Occipital lobe (tissue), 1 donor: ENCODE measurements at regions not wholly inside any gene's neighbourhood (a gene's known extent, or its start where the extent isn't known, plus 50 kb on each side); places are given as distances from the start of the nearest gene placed in this dataset.
"Not testable (repeated sequence)": the region's sequence is repeated elsewhere in the genome, so short reads cannot be mapped to it uniquely, and the experiment has no call there.

Experiments
- DNase-seq: peaks from one replicate; lab custom pipeline; 2025; lab: John Stamatoyannopoulos, UW

DNA sequence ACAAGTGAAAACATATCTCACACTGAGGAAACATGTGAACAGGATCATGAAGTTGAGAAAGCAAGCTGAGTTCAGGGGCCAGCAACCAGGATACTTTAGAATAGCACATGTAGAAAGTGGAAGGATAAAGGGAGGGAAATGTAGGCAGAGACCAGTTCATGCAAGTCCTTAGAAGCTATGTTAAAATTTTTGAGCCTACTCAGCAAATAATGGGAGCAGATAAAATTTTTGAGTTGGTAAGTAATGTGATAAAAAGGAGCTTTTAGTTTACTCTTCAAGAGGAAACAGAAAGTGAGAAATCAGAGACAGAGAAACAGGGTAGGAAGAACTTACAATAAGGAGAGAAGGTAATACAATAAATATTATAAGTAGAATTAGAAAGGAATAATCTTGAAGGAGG, 105.6 kb upstream of the ZBTB20 start:
- no peak for DNase-seq

DNA sequence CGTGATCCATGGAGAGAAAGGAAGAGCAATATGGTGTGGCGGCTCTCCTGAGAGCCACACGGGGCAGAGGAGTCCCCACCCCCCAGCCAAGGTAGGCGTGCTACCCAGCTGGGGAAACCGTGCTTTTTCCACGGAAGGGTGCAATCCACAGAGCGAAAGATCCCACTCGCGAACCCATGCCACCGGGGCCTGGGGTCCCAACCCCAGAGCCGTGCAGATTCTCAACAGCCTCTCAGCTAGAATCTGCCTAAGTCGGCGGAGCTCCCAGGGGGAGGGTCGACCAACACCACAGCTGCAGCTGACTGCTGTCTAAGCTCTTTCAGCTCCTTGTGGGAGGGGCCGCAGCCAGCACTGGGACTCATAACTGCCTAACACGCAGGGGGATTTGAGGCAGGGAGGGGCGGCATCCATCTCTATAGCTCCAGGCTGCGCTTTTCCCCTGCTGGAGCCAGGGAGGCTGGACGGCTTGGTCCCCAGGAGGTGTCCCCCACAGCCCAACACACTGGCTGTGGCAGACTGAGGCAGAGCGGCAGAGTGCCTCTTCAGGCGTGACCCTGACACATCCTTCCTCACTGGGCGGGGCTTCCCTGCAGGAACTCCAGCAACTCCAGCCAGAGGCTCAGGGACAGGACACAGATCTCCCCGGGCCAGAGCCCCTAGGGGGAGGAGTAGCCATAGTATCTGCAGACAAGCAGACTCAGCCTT, 107.6 kb upstream of the ZBTB20 start:
- DNase-seq: no peak

DNA sequence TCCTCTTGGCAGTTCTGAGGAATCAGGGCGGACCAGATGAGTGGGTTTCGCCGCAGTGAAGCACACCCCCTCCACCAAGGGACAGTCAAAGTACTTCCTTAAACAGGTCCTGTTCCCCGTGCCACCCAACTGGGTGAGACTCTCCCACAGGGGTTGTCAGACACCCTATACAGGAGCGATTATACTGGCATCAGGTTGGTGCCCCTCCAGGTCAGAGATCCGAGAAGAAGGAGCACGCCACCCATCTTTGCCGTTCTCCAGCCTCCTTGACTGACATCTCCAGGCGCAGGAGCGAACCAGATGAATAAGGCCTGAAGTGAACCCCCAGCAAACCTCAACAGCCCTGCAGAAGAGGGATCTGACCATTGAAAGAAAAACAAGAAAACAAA, 108.1 kb upstream of the ZBTB20 start:
- DNase-seq: no peak

DNA sequence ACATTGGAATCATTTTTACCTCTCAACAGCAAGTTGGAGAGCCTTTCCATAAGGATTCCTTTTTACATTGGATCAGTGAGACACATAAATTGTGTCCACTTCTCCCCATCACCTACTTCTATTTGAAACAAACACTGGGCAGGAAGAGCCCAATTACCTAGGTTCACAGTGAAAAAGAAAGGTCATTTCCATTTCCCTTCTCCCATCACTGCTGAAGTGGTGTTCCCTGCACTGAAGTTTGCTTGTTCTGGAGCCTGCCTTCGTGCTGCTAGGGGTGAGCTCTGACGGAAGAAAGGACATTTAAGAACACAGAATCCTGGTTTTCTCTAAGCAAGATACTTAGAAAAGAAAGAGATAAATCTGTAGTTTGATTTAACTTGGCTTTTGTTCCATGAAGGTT, 123.8 kb upstream of the ZBTB20 start:
- DNase-seq: no peak

DNA sequence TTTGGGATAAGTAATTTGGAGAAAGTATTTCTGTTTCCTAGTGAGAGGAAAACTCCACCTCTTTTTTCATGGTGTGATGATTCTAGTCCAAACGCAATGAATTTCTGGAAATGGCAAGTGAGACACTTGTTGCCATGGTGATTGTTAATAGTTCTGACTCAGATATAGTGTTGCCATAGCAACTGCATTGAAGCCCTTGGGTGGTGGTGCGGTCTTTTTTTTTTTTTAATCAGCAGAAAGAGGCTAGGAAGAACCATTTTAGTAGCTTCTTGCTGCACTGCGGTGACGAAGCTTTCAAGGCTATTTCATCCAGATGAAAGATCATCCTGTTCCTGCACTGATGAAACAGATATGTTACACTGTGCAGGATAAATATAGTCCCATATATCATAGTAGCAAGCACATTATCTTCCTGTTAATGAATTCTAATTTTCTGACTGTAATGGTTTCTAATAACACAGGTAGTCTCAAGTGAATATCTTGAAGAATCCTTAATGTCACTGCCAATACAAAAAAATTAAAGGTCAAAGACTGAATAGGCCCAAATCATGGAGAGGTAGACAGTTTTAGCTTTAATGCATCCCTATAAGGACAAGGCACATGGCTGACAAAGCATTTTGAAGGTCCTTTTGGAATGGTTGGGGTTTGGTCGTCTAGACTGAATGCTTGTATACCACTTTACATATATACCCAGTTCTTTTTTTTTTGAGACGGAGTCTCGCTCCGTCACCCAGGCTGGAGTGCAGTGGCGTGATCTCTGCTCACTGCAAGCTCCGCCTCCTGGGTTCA, 125.1 kb upstream of the ZBTB20 start:
- no peak for DNase-seq

DNA sequence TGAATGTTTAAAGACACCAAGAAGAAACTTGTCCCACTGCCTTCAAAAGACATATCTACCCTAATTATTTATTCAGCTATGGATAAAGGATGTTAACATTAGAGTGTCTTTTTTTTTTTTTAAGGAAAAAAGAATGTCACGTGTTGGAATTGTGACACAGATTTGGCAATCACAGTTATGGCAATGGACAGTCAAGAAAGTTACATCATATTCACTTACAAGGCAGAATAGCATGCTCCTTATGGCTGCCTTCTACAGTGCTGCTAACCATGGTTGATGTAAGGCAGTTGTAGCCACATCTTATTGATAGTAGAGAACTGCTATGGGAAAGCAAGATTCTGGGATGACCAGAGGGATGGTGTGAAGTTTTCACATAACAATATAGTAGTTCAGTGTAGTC, 128.8 kb upstream of the ZBTB20 start:
- DNase-seq: no peak

DNA sequence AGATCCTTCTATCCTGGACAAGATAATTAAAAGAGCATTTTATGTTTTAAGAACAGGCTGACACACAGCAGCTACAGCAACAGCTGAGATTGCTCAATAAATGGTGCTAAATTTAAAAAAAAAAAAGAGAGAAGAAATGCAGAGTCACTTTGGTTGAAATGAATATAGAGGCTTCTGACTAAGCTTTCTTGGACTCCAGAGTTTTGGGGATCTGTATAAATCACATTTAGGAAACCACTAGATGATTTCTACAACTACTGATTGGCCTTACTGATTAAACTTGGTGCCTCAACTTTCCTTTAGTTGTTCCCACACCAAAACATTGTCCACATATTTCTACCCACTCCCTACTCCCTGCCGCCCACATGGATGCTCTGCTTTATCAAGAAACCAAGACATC, 132.9 kb upstream of the ZBTB20 start:
- DNase-seq: no peak

DNA sequence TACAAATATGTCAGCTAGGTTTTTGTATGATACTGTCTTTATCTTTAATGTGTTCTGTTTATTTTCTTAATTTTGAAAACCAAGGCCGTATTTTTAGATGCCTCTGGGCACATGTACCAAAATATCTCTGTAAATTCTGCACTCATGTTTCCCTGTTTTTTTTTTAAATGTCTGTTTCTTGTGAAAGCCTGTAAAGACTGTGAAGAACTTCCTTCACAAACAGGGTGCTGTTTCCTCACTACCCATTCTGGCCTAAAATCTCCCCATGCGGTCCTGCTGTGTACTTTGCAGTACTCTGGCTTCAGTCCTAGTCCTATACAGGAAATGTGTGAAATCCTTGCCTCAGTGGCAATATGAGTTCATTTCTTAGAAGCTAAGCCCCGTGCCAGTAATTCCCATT, 133.4 kb upstream of the ZBTB20 start:
- no peak for DNase-seq

DNA sequence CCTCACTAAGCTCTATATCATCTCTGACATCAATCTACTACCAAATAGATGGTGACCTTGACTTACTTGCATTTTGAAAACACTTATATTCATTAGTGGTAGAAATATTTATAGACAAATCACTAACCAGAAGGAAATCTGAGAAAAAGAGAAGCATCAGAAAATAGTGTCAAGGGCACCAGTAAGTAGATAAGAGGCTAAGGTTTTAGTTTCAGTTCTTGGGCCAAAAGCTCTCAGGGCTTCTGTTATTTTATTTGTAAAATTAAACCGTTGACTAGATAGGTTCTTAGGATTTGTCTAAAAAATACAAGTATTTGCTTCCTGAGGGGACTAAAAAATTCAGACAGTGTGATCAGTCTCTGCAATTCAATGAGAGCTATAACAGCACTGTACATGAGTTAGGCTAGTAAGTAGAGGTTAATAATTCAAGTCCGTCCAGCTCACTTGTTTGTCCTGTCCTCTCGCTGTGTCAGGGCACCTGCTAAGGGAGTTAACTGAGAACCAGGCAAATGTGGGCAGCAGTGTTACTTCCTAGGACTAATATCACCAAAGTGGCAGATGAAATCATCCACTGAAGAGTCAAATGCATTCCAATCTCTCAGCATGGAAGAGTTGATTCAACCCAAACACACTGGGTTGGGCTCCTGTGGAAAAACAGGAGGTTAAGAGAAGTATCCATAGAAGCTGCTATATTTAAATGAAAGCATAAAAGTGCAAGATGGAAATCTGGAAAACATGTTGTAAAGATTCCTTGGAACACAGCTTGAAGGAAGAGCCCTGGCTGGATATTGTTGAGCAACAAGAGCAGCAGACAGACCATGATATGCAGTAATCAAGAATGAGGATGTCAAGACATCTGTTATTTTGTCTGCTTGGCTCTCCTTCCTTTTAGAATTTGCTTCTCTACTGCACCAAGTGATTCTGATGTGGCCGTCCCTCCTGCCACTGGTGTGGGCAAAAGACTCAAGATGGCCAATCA, 134.9 kb upstream of the ZBTB20 start:
- DNase-seq: no peak

DNA sequence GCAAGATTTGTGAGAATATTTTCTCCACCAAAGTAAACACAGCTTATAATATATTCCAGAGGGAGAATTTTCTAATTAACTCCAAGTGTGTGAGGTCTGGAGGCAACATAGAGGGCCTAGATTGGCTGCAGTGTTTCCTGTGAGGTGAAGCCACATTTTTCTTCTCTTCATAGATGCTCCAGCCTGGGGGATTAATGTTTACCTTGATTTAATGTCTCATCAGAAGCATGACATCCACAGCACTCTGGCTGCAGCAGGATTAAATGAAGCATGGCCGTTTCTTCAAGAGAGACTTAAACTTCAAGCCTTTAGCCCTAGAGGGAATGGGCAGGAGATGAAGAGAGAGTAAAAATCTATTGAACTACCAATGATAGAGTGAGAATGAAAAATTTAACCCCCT, 137.9 kb upstream of the ZBTB20 start:
- no peak for DNase-seq

DNA sequence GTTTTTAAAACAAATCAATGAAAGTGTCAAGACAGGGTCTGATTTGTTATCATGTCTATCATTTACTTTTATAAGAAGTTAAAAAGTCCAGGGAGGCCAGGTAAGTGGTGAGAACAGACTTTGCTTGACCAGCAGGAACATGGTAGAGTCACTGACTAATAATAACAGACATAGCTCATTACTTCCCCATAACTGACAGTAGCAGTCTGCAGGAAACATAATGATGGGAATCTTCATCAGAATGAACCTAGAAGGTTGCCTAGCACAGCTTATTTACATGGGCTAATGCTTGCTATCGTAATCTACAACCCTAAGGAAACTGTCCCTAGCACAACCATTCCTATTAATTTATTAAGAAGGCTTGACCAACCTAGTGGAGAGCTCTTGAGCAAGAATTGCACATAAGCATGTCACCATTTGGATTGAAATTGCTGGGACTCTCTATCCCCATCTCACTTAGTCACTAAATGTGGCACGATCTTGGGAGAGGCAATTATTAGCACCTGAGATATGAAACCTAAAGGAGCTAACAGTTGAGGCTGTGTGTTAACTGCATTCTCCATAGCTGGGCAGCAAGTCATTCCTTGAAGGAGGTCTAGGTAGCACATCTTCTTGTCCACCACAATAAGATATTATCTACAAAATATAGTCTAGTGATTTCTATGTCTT, 139.6 kb upstream of the ZBTB20 start:
- no peak for DNase-seq

DNA sequence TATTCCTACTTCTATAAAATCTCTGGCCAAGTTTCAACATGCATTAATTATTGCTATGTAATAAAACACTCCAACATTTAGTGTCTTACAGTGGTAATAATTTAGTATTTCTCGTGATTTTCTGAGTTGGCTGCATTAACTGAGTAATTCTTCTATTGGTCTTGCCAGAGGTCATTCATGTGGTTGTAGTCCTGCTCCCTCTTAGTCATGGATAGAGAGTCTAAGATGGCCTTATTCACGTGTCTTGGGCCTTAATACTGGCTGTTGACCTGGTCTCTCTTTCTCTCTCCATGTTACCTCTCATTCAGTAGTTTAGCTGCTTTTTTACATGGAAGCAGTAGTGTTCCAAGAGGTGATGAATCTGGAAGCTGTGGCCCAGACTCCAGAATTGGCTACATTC, 140.1 kb upstream of the ZBTB20 start:
- DNase-seq: no peak

DNA sequence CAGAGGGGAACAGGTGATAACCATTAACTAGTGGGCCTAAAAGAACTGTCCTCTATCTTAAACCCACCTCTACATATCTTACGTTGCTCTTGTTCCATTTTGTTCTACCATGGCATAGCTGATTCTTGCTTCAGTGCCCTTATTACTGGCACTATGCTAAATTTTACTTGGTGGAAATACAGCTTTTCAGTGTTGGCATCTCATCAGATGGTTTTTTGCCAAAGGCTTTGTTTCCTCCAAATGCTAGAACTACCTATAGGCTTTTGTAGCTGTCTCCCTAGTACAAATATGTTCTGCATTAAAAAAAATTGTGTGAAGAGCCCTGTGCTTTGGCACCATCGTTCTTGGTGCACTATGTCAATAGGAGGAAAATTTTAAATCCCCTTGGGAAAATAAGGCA, 145.0 kb upstream of the ZBTB20 start:
- DNase-seq: no peak

DNA sequence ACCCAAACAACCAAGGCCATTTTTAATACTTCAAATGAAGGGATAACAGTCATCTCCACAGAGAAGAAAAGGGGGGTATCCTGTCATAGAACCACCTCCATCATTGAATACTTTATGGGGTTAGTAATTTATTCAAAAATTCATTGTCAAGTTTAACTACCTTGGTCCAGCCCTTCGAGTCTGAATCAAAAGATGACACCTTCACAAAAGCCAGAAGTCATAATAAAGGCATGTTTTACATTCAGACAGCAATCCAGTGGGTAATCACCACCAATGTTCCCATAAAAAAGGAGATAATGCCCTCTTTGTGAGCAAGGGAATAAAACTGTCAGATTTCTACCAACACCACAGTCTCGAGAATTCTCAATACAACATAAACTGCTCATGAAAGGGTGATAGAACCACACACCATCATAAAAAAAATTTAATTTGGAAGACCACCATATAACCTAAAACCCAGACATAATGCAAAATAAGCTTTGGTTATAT, 145.6 kb upstream of the ZBTB20 start:
- DNase-seq: no peak

DNA sequence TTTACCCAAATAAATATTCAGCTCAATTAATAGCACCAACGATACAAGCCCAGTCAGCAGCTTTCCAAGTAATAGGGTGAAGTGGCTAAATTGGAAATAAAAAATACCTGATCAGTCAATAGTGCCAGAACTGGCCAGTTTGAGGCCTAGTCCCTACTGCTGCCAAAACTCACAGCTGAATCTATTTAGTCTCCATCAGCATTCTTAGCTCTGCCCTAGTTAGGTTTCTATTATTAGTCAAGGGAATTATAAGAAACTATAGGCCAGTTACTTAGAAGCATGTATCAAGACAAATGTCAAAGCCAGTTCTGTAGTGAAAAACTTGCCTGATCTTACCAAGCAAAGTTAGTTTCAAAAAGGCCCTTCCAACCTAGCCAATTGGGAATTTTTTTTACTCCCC, 146.2 kb upstream of the ZBTB20 start:
- no peak for DNase-seq

DNA sequence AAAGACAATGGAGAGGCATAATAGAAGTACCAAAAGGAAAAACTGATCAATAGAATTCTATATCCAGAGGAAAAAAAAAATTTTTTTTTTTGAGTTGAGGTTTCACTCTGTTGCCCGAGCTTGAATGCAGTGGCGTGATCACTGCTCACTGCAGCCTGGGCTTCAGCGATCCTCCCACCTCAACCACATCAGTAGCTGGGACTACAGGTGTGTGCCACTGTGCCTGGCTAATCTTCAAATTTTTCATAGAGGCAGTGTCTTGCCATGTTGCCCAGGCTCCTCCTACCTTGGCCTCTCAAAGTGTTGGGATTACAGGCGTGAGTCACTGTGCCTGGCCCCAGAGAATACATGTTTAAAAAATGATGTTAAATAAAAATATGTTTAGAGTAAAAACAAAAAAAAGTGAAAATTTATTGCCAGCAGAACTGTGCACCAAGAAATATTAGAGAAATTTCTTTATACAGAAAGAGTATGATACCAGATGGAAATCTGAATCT, 154.3 kb upstream of the ZBTB20 start:
- no peak for DNase-seq

DNA sequence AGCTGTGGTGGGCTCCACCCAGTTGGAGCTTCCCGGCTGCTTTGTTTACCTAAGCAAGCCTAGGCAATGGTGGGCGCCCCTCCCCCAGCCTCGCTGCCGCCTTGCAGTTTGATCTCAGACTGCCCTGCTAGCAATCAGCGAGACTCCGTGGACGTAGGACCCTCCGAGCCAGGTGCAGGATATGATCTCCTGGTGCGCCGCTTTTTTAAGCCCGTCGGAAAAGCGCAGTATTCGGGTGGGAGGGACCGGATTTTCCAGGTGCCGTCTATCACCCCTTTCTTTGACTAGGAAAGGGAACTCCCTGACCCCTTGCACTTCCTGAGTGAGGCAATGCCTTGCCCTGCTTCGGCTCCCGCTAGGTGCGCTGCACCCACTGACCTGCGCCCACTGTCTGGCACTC, 170.9 kb upstream of the ZBTB20 start:
- not testable (repeated sequence) for DNase-seq

DNA sequence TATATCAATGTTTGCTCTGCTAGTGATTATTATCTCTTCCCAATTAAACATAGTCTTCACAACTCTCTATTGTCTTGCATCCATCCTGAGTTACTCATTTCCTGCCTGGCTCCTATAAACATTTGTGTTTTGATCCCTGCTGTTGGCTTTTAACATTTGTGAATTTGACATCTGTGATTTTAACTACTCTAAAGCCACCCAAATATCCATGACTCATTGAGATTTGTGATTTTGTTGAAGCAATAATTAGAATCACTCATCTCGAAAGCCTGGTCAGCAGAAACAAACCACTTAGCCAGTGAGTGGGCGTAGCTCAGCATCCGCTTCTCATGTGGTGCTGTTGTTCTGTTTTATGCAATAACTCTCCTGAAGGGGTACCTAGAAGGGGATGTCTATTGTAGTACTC, 174.3 kb upstream of the ZBTB20 start:
- no peak for DNase-seq

DNA sequence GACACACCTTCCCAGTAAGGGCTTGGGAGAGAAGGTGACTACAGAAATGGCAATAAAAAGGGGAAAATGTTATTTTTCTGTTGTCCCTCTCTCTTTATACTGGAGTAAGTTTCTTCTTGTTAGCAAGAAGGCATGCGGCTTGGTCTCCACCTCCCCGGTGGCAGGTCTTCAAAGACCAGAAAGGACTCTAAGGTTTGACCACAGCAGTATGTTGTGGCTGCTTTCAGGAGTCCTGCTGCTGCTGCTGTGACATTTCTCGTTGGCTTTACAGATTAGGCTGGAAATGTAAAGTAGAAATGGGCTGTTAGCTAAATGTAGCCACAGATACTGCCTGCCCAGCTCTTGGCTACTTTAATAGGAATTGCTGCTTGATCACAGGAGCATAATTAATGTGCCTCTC, 175.8 kb upstream of the ZBTB20 start:
- DNase-seq: no peak

DNA sequence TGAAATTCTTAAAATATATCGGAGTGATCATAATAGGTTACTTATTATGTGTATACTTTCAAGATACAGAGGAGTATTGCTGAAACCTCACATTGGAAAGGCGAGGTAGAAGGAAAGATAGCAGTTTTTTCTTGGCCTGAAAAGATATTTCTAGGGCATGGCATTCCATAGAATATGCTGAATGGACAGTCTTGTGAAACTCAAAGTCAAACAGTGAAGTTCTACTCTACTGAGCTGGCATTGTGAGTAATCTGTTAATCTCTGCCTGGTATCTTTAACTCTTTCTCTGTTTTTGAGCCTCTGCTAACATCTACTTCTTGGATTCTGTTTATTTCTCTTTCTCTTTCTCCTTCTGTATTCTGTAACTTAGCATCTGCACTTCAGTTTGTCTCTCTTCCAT, 176.3 kb upstream of the ZBTB20 start:
- no peak for DNase-seq

DNA sequence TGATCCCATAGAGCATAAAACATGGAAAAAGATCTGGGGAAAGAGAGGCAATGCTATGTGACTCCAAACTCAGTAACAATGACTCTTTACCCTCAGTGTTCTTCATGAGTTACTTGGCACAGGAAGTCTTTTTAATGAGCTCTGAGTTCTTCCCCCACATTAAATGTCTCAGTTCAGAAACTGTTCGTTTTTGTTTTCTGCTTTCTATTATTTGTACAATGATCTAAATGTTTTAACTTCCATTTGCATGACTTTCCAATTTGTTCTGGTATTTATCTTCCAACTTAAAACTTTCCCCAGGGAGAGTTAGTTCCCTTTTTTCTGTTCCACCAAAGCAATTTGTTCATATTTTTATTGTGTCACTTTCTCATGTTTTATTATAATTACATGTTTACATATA, 177.0 kb upstream of the ZBTB20 start:
- no peak for DNase-seq
